ENCODE measurements at regions not wholly inside any gene's neighbourhood (a gene's known extent, or its start where the extent isn't known, plus 50 kb on each side); places are given as distances from the start of the nearest gene placed in this dataset.

DNA sequence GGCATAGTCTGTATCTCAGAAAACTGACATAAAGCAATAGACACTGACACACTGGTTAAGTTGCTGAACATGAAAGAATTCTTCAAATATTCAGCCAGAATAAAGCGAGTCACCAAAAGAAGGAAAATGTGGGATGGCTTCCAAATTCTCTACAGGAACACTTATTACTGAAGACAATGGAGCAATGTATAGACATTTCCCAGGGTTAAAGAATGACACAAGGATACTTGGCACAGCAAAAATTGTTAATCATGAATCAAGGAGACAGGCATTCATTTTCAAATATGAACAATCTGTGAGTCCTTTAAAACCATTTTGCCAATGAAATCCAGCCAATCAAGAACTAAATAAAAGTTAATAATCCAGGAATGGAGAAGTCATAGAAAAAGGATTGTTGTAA, 92.5 kb downstream of the MTX3 start:
- TF ChIP-seq, protein P1, sequence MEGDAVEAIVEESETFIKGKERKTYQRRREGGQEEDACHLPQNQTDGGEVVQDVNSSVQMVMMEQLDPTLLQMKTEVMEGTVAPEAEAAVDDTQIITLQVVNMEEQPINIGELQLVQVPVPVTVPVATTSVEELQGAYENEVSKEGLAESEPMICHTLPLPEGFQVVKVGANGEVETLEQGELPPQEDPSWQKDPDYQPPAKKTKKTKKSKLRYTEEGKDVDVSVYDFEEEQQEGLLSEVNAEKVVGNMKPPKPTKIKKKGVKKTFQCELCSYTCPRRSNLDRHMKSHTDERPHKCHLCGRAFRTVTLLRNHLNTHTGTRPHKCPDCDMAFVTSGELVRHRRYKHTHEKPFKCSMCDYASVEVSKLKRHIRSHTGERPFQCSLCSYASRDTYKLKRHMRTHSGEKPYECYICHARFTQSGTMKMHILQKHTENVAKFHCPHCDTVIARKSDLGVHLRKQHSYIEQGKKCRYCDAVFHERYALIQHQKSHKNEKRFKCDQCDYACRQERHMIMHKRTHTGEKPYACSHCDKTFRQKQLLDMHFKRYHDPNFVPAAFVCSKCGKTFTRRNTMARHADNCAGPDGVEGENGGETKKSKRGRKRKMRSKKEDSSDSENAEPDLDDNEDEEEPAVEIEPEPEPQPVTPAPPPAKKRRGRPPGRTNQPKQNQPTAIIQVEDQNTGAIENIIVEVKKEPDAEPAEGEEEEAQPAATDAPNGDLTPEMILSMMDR (IDR thresholded peaks at IDR 0.05): no peak
- no peaks in the 10 kb centered on the region for H3K9me3 Mint-ChIP-seq
- H3K4me3 Mint-ChIP-seq: no peak overlapping the region
- H3K27me3 Mint-ChIP-seq (ENCODE audit: insufficient read depth): peaks cover 1% of the 10 kb centered on the region; the same call in 1 of the 2 replicates
- no peak overlapping the region for H3K27ac Mint-ChIP-seq
- DNase-seq: no peak
- no peaks in the 10 kb centered on the region for H3K4me1 Mint-ChIP-seq (ENCODE audit: low read depth)
- H3K36me3 Mint-ChIP-seq (ENCODE audit: low read depth): no peaks in the 10 kb centered on the region

GRCh38 chr5:79893976-79894375, 97.1 kb downstream of the MTX3 start:
- Mint-ChIP-seq H3K36me3 (ENCODE audit: low read depth) (no peaks in the 10 kb centered on the region), H3K27me3 (ENCODE audit: insufficient read depth) (peaks cover 4% of the 10 kb centered on the region; the same call in 1 of the 2 replicates), H3K27ac (no peak overlapping the region), H3K9me3 (no peaks in the 10 kb centered on the region), H3K4me1 (ENCODE audit: low read depth) (no peaks in the 10 kb centered on the region), H3K4me3 (no peak overlapping the region)
- DNase-seq: no peak
- TF ChIP-seq, protein P1 (IDR thresholded peaks at IDR 0.05): no peak

DNA sequence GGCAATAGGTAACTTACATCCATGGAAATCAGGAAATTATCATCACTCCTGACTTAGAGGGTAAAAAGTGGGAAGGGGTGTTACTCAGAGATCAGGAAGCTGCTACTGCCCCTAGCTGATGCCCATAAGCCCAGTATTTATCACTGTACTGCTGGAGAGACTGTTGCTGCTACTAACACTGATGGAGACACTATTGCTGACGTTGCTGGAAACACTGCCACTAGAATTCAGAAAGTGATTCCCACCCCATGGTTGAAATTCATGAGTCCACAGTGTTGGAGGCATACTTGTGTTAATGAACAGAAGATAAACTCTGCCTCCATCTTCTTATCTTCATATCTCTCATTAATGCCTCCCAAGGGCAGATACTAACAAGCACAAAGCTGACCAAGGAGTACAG, 97.6 kb downstream of the MTX3 start:
- Mint-ChIP-seq H3K4me3 (no peak overlapping the region), H3K9me3 (no peaks in the 10 kb centered on the region; the same call in 1 of the 2 replicates), H3K36me3 (ENCODE audit: low read depth) (no peaks in the 10 kb centered on the region), H3K4me1 (ENCODE audit: low read depth) (no peaks in the 10 kb centered on the region), H3K27me3 (ENCODE audit: insufficient read depth) (peaks cover 4% of the 10 kb centered on the region; the same call in 1 of the 2 replicates), H3K27ac (no peak overlapping the region)
- DNase-seq: no peak
- TF ChIP-seq, protein P1 (IDR thresholded peaks at IDR 0.05): no peak

DNA sequence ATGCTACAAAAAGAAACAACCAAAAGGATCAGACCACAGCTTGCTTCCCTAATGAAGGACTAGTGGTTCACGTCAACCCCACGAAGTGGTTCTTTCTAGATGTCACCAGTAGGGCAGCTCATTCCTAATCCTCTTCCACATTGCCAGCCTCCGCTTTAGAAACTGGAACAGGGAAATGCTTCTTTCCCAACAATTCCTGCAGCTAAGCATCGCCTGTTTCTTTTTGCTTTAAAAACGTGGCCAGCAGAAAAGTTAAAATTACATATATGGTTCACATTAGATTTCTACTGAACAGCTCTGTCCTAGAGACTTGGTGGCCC, 100.2 kb downstream of the MTX3 start:
- no peaks in the 10 kb centered on the region for H3K4me1 Mint-ChIP-seq (ENCODE audit: low read depth)
- H3K36me3 Mint-ChIP-seq (ENCODE audit: low read depth): no peaks in the 10 kb centered on the region
- H3K9me3 Mint-ChIP-seq: no peaks in the 10 kb centered on the region; the same call in 1 of the 2 replicates
- H3K27me3 Mint-ChIP-seq (ENCODE audit: insufficient read depth): peaks cover 13% of the 10 kb centered on the region
- H3K27ac Mint-ChIP-seq: no peak overlapping the region
- TF ChIP-seq, protein P1 (IDR thresholded peaks at IDR 0.05): no peak
- no peak overlapping the region for H3K4me3 Mint-ChIP-seq
- no peak for DNase-seq

DNA sequence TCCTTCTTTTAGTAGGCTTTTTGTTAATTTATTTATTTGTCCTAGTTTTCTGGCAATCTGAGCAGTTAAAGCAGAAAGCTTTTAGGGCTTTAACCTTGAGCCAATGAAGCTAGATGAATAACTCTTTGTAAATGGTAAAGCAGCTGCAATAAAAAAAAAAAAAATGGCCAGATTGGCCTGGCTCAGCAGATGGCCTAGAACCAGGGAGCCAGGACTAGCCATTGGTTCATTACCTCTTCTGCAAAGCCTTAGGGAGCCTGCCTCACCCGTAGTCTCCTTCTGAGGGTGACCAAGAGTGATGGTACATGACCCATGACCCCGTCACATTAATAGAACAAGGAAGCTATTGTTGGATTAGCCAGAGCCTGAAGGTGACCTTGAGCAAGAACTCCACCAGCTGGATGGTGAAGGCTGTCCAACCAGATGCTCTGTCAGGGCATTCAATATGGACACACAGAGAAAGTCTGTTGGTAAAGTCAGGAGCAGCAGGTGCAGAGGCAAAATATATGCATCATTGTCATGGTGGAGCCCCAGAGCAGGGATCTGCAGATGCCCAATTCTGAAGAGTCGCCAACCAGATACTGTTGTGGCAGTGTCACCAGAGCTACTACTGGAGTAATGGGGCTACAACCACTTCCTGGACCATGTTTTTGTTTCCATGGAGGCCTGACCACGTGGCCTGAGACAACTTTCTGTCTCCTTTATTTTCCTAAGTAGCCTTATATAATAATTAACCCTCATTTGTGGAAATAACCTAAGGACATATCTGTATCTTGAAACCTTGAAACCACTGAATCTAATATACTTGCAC, 100.7 kb downstream of the MTX3 start:
- H3K36me3 Mint-ChIP-seq (ENCODE audit: low read depth): no peaks in the 10 kb centered on the region
- DNase-seq: no peak
- TF ChIP-seq, protein P1 (IDR thresholded peaks at IDR 0.05): no peak
- no peak overlapping the region for H3K27ac Mint-ChIP-seq
- H3K4me1 Mint-ChIP-seq (ENCODE audit: low read depth): no peaks in the 10 kb centered on the region
- no peak overlapping the region for H3K4me3 Mint-ChIP-seq
- peaks cover 13% of the 10 kb centered on the region for H3K27me3 Mint-ChIP-seq (ENCODE audit: insufficient read depth)
- no peaks in the 10 kb centered on the region; the same call in 1 of the 2 replicates for H3K9me3 Mint-ChIP-seq
